ENCODE measurements at regions not wholly inside any gene's neighbourhood (a gene's known extent, or its start where the extent isn't known, plus 50 kb on each side); places are given as distances from the start of the nearest gene placed in this dataset.
"Not testable (repeated sequence)": the region's sequence is repeated elsewhere in the genome, so short reads cannot be mapped to it uniquely, and the experiment has no call there.

DNA sequence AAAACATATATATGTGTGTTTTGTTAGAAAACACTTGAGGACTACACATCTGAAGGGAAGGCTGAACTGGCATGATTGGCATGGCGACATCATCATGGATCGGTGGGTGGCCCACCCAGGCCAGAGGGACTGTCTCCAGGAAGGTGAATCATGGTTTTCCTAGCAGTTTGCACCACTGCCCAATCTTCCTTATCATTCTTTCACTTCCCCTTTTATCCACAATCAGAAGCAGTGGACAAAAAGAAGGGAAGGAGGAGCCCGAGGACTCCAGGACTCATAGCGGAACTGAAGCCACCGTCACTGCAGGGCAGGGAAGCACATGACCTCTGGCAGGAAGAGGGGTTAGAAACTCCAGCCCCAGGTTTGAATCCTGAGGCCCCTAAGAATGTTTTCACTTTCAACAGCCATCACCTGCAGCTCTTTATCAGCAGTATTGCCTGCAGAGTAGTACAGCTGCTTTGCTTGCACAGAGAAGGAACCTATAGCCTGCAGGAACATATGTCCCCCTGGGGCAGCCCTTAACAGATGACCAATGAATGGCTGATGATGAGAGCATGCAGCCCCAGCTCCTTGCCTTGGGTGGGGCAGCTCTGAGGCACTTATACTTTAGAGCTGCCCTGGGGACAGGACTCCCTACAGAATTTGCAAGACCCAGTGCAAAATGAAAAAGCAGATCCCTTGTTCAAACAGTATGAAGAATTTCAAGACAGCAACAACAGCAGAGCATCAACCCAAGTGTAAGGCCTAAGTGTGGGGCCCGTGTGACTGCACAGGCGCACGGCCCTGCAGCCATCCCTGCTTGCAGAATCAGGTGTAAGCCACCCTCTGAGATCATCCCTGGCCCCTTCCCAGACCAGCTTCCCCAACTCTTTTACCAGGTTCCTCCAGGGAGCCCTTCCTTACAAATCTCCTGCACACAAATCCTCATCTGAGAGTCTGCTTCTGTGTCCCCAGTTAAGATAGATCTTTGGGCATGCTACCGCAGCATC lies 241.8 kb upstream of the IRF2BP2 start:
- DNase-seq (ENCODE audit: low read depth) = no peak
- no peak overlapping the region for H3K4me3 ChIP-seq (ENCODE audit: low read length)
- TF ChIP-seq, protein P1, sequence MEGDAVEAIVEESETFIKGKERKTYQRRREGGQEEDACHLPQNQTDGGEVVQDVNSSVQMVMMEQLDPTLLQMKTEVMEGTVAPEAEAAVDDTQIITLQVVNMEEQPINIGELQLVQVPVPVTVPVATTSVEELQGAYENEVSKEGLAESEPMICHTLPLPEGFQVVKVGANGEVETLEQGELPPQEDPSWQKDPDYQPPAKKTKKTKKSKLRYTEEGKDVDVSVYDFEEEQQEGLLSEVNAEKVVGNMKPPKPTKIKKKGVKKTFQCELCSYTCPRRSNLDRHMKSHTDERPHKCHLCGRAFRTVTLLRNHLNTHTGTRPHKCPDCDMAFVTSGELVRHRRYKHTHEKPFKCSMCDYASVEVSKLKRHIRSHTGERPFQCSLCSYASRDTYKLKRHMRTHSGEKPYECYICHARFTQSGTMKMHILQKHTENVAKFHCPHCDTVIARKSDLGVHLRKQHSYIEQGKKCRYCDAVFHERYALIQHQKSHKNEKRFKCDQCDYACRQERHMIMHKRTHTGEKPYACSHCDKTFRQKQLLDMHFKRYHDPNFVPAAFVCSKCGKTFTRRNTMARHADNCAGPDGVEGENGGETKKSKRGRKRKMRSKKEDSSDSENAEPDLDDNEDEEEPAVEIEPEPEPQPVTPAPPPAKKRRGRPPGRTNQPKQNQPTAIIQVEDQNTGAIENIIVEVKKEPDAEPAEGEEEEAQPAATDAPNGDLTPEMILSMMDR (conservative IDR thresholded peaks at IDR 0.05; ENCODE audit: low read depth, low read length) = no peak

DNA sequence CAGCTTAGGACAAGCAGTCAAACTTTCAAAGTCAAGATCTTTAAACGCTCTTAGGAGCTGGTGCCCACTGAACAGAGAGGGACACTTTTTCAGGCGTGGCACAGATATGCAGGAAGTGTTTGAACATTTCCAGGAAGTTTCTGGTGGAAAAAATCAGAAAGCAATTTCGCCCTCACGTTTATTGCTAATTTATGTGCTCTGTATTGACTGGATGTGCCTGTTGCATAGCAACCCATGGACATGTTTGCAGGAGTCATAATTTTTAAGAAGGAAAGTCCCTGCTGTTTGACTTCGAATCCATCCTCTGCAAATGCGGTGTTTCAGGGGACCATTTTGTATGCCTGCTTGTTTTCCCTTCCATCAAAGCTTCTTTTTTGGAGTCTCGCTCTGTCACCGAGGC lies 239.9 kb upstream of the IRF2BP2 start:
- no peak for DNase-seq (ENCODE audit: low read depth)
- no peak overlapping the region for H3K4me3 ChIP-seq (ENCODE audit: low read length)
- TF ChIP-seq, protein P1 (conservative IDR thresholded peaks at IDR 0.05; ENCODE audit: low read depth, low read length) = no peak

DNA sequence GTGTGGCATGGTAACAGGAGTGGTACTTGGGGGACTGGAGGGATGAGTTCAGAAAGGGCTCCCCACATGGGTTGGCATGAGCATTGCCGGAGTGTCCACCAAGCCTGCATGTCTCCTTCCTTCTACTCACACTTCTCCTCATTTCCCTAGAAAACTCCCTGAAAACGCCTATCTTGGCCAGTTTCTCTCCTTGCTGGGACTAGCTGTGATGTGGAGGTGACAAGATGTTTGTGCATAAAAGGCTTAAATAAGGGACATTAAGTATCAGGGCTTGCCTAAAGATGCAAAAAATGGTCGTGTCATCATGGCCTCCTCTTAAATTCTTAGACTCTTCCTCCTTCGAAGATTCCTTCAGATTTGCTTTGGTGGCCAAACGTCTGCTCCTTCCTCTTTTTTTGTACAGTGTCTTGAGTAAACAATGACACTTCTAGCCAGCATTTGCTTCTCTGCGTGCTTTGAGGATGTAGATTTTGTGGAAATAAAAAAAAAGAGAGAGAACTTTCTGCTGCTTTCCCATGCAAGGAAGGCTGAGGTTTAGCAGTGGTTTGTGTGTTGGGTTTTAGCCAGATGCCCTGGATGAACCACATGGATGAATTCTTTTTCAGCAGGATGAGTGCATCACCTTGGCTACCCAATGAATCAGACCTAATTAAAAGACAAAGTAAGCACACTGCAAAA lies 239.1 kb upstream of the IRF2BP2 start:
- H3K4me3 ChIP-seq (ENCODE audit: low read length) = no peak overlapping the region
- no peak for DNase-seq (ENCODE audit: low read depth)
- TF ChIP-seq, protein P1 (conservative IDR thresholded peaks at IDR 0.05; ENCODE audit: low read depth, low read length) = no peak

DNA sequence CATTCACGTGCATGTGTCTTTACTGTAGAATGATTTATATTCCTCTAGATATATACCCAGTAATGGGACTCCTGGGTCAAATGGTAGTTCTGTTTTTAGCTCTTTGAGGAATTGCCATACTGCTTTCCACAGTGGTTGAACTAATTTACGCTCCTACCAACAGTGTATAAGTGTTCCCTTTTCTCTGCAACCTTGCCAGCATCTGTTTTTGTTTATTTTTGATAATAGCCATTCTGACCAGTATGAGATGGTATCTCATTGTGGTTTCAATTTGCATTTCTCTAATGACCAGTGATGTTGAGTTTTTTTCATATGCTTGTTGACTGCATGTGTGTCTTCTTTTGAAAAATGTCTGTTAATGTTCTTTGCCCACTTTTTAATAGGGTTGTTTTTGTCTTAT lies 236.8 kb upstream of the IRF2BP2 start:
- not testable (repeated sequence) for DNase-seq (ENCODE audit: low read depth); H3K4me3 ChIP-seq (ENCODE audit: low read length)

DNA sequence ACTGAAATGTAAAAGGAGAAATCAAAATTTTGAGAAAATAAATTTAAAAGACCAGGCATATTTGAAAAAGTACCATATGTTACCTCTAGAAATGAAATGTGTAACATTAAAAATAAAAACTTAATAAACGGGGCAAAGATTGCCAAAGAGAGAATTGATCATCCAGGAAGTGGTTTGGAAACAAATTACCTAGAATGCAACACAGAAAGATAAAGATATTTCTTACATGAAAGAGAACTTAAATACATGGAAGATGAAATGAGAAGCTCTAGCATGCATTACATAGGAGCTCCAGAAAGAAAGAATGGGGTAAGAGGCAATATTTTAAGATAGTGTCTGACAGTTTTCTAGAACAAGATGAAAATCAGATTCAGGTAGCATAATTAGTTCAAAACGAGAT lies 235.9 kb upstream of the IRF2BP2 start:
- TF ChIP-seq, protein P1 (conservative IDR thresholded peaks at IDR 0.05; ENCODE audit: low read depth, low read length) = no peak
- no peak for DNase-seq (ENCODE audit: low read depth)
- H3K4me3 ChIP-seq (ENCODE audit: low read length) = no peak overlapping the region

DNA sequence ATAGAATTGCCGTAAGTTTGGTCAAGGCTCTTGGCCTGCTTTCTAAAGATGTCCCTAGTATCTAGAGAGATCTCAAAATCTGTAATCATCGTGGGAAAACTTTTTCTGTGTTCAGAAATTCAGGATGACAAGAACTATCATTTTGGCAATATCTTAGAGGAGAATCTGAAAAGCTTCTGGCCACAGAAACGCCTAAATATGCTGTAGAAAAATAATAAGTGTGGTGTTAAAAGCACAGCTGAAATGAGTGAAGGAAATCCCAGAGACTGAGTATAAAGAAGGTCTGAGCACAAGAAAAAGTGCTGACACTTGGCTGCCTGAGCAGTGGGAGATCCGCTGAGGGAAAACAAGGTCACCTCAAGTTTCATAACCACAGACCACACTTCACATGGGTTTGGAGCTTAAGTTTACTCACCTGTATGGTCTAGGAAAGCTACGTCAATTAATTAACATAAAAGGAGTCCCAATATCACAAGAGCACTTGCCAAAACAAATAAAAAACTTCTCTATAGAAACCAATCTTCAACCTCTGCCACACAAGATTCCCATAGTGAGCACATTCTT lies 235.2 kb upstream of the IRF2BP2 start:
- no peak overlapping the region for H3K4me3 ChIP-seq (ENCODE audit: low read length)
- DNase-seq (ENCODE audit: low read depth) = no peak
- TF ChIP-seq, protein P1 (conservative IDR thresholded peaks at IDR 0.05; ENCODE audit: low read depth, low read length) = no peak

DNA sequence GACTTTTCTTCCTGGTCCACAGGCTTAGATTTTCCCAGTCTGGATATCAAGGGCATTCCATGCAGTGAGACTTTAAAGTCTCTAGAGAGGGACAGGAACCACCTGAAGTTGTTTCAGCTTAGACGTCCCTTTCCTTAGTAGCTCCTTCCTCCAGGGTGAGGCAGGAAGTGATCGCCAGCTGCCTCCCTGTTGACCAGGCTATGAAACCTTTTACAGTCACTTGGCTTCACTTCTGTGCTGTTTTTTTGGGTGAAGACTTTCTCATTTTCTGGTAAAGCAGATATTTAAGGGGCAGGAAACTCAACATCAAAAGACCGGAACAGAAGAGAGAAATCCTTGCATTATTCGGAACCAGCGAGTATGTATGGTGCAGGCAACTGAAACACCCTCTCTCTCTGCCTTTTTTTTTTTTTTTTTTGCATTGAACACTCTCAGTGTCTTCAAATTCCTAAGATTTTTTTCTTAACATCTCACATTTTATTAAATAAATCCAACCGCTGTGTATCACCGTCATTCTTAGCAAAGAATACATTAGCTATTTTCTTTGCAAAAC lies 234.6 kb upstream of the IRF2BP2 start:
- DNase-seq (ENCODE audit: low read depth) = no peak
- H3K4me3 ChIP-seq (ENCODE audit: low read length) = no peak overlapping the region
- TF ChIP-seq, protein P1 (conservative IDR thresholded peaks at IDR 0.05; ENCODE audit: low read depth, low read length) = no peak

Measured in retinal pigment epithelial cell (primary cell).